BE2C (cell line): ENCODE measurements at regions not wholly inside any gene's neighbourhood (a gene's known extent, or its start where the extent isn't known, plus 50 kb on each side); places are given as distances from the start of the nearest gene placed in this dataset.

Source experiments
- DNase-seq: peaks from one replicate; pipeline ENCODE4 v3.0.0-alpha.2; 2020
- H3K27me3 ChIP-seq: fragments of 250-450 bp; sonication (Bioruptor Pico); 2 replicates; pipeline ENCODE4 v1.5.1; 2020; ENCODE audit warnings: mild to moderate bottlenecking
- H3K36me3 ChIP-seq: fragments of 250-450 bp; sonication (Bioruptor Pico); 2 replicates; pipeline ENCODE4 v1.5.1; 2020; ENCODE audit warnings: mild to moderate bottlenecking
- H3K4me1 ChIP-seq: fragments of 250-450 bp; sonication (Bioruptor Pico); 2 replicates; pipeline ENCODE4 v1.5.1; 2020
- H3K4me3 ChIP-seq: 2 replicates; pipeline ENCODE4 v1.5.1; 2011; ENCODE audit warnings: low read depth, low read length
- H3K9me3 ChIP-seq: fragments of 250-450 bp; sonication (Bioruptor Pico); 2 replicates; pipeline ENCODE4 v1.5.1; 2020
- TF ChIP-seq, protein P1 (sequence below): IDR thresholded peaks from 2 replicates; pipeline ENCODE4 v1.5.1; 2012; ENCODE audit warnings: mild to moderate bottlenecking, low read depth, low read length

DNA sequence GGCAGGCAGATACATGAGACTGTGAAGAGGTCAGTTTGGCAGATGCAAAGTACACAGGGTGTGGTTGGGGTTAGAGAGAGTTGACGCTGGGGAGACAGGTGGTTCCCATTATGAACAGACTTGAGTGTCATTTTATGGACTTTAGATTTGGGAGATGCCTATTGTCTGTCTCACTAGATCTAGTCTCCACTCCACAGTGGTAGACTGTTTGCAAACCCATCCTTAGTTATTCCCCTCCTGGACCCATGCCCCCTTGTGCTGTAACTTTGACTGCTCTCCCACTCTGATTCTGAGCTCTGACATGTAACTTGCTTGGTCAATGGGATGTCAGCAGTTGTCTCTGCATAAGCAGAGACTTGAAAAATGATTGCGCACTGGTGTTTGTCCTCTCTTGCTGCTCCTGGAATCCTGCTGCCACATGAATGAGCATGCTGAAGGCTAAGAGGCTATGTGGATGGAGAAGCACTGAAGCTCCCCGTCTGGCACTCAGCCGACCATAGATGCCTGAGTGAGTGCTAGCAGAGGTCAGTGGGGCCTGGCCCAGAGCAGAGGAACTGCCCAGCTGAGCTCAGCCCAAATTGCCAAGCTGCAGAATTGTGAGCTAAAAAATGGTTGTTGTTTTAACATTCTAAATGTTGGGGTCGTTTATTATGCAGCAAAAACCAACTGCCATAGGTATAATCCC is 88.2 kb downstream of the FAM43A start:
- Histone ChIP-seq H3K36me3 (no peaks in the 10 kb centered on the region), H3K4me3 (no peak overlapping the region), H3K27me3 (no peaks in the 10 kb centered on the region), H3K4me1 (peaks cover 8% of the 10 kb centered on the region), H3K9me3 (no peaks in the 10 kb centered on the region)
- no peak for DNase-seq
- TF ChIP-seq, protein P1, sequence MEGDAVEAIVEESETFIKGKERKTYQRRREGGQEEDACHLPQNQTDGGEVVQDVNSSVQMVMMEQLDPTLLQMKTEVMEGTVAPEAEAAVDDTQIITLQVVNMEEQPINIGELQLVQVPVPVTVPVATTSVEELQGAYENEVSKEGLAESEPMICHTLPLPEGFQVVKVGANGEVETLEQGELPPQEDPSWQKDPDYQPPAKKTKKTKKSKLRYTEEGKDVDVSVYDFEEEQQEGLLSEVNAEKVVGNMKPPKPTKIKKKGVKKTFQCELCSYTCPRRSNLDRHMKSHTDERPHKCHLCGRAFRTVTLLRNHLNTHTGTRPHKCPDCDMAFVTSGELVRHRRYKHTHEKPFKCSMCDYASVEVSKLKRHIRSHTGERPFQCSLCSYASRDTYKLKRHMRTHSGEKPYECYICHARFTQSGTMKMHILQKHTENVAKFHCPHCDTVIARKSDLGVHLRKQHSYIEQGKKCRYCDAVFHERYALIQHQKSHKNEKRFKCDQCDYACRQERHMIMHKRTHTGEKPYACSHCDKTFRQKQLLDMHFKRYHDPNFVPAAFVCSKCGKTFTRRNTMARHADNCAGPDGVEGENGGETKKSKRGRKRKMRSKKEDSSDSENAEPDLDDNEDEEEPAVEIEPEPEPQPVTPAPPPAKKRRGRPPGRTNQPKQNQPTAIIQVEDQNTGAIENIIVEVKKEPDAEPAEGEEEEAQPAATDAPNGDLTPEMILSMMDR, result no peak

DNA sequence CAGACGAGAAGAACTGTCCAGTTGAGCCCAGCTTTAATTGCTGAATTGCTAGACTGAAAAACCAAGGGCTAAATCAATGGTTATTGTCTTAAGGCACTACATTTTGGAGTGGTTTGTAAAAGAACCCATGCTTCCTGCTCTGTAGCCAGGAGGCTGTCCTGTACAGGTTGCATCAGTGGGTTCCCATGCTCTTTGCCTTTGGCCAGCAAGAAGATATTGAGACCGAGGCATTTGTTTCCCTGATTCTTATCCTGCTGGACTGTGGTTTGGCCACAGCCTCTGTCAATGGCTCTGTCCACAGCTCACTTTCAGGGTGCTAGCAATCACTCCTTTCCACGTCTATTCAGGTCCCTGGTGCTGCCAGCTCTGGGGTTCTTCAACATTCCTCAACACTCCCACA is 89.6 kb downstream of the FAM43A start:
- H3K27me3 ChIP-seq, result no peaks in the 10 kb centered on the region

DNA sequence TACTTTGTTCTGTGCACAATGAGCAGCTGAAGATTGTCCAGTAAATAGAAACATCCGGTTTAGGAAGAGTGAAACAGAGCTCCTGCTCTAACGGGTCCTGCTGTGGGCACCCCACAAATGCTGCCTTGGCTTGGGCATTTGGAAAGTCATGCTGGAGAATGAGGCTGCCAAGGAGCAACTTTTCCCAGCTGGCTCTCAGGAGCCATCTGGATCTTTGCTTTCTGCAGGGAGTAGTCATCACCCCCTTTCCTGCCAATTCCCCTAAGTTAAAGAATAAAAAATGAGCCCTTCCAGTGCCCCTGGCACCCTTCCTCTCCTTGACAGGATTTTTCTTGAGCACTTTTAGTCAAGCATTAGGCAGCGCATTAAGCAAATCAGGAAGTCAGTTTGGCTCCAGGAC is 90.0 kb downstream of the FAM43A start:
- Histone ChIP-seq H3K4me1 (peaks cover 4% of the 10 kb centered on the region), H3K4me3 (no peak overlapping the region), H3K9me3 (no peaks in the 10 kb centered on the region), H3K36me3 (no peaks in the 10 kb centered on the region), H3K27me3 (no peaks in the 10 kb centered on the region)
- TF ChIP-seq, protein P1, result no peak
- DNase-seq, result no peak

More for the DNA sequence above, 89.6 kb downstream of the FAM43A start:
- peaks cover 4% of the 10 kb centered on the region for H3K4me1 ChIP-seq
- TF ChIP-seq, protein P1, result no peak
- DNase-seq, result no peak
- no peak overlapping the region for H3K4me3 ChIP-seq
- no peaks in the 10 kb centered on the region for H3K9me3 ChIP-seq
- no peaks in the 10 kb centered on the region for H3K36me3 ChIP-seq

DNA sequence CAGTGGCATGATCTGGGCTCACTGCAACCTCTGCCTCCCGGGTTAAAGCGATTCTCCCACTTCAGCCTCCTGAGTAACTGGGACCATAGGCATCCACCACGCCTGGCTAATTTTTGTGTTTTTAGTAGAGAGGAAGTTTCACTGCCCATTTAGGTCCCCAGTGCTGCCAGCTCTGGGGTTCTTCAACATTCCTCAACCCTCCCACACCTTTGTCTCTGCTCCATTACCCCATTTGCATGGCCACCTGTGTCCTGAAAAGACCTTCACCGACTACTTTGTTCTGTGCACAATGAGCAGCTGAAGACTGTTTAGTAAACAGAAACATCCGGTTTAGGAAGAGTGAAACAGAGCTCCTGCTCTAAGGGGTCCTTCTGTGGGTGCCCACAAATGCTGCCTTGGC is 92.0 kb downstream of the FAM43A start:
- no peaks in the 10 kb centered on the region for H3K36me3 ChIP-seq
- H3K4me1 ChIP-seq, result peaks cover 4% of the 10 kb centered on the region
- H3K27me3 ChIP-seq, result no peaks in the 10 kb centered on the region
- no peak for DNase-seq
- H3K9me3 ChIP-seq, result no peaks in the 10 kb centered on the region
- no peak overlapping the region for H3K4me3 ChIP-seq
- TF ChIP-seq, protein P1, result no peak

DNA sequence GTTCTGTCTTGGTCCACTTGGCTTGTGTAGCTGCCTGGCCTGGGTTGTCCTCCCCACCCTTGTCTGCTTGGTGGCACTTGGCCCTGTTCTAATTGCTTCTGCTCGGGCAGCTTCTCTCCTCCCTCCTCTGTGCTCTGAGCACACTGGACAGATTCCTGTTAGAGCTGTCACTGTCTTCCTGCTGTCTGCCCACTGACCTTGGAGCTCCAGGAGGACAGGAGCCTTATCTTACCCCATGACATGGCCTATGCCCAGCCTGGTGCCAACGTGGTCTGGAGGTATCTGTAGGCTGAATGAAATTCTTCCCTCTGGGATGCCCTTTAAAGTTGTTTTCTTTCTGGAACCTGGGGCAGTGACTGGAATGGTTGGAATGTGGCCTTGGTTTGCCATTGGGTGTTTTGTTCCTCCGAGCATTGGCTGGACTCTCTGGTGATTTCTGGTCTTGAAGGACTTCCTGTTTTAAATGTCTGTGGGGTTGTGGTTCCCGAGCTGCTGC is 94.1 kb downstream of the FAM43A start:
- DNase-seq, result no peak
- H3K36me3 ChIP-seq, result no peaks in the 10 kb centered on the region
- H3K9me3 ChIP-seq, result no peaks in the 10 kb centered on the region
- H3K27me3 ChIP-seq, result no peaks in the 10 kb centered on the region
- H3K4me1 ChIP-seq, result peaks cover 4% of the 10 kb centered on the region
- TF ChIP-seq, protein P1, result no peak
- H3K4me3 ChIP-seq, result no peak overlapping the region

DNA sequence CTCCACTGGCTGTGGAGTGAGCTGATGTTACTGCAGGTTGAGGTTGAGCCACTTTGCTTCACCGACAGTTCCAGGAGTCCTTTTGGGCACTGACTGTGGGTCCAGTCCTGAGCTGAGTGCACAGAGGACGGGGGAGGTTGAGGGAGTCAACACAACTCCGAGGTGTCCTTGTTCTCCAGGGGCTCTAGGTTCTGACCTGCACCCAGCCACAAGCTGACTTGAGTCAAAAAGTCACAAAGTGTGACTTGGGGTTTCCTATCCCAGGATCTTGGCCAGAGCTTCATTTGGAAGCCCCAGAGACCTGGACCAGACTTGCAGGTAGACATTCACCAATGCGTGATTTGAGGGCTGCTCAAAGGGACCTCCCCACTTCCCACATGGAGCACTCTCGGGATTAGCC is 95.0 kb downstream of the FAM43A start:
- Histone ChIP-seq H3K4me3 (no peak overlapping the region), H3K9me3 (no peaks in the 10 kb centered on the region), H3K4me1 (no peaks in the 10 kb centered on the region), H3K27me3 (no peaks in the 10 kb centered on the region), H3K36me3 (no peaks in the 10 kb centered on the region)
- TF ChIP-seq, protein P1, result no peak
- DNase-seq, result no peak
